ENCODE measurements at regions not wholly inside any gene's neighbourhood (a gene's known extent, or its start where the extent isn't known, plus 50 kb on each side); places are given as distances from the start of the nearest gene placed in this dataset.

GRCh38 chr17:77617516-77617915, 341.0 kb upstream of the TNRC6C start:
- Histone ChIP-seq H3K4me1 (ENCODE audit: insufficient read depth, low read length) (peaks cover 17% of the 10 kb centered on the region), H3K36me3 (ENCODE audit: low read depth, low read length) (no peaks in the 10 kb centered on the region), H4K20me1 (ENCODE audit: low read length) (no peaks in the 10 kb centered on the region), H3K27ac (ENCODE audit: low read length) (no peak overlapping the region), H3F3A (ENCODE audit: low read length, unreplicated experiment) (no peaks in the 10 kb centered on the region), H3K9me2 (replicated peaks; ENCODE audit: low read length) (no peaks in the 10 kb centered on the region), H3K4me2 (ENCODE audit: low read length) (no peak overlapping the region), H3K4me3 (ENCODE audit: low read length) (no peak overlapping the region), H2AFZ (ENCODE audit: low read length) (no peak overlapping the region), H3K79me2 (ENCODE audit: low read length) (no peaks in the 10 kb centered on the region), H3K9me3 (ENCODE audit: low read length) (no peaks in the 10 kb centered on the region), H3K27me3 (ENCODE audit: low read length) (peaks cover 14% of the 10 kb centered on the region), H3K9ac (ENCODE audit: low read length) (no peak overlapping the region)
- no peak for DNase-seq
- POLR2A ChIA-PET (ENCODE audit: unreplicated experiment) = no interaction called here
- no TSS peak for BruUV-seq (replicated peaks)
- CTCF ChIA-PET = no interaction called here
- ATAC-seq = no peak
- no peak for TF ChIP-seq CTCF (conservative IDR thresholded peaks at IDR 0.05; ENCODE audit: low read depth, low read length)
- no peak for TF ChIP-seq EZH2phosphoT487 (IDR thresholded peaks at IDR 0.05; ENCODE audit: borderline replicate concordance, low read length)
- intact Hi-C loops (cut with micrococcal nuclease) = no loop called here

GRCh38 chr17:77618173-77618572, 340.3 kb upstream of the TNRC6C start:
- DNase-seq (no peak), ATAC-seq (no peak)
- intact Hi-C loops (cut with micrococcal nuclease) = no loop called here
- no peaks in the 10 kb centered on the region for H3K36me3 ChIP-seq (ENCODE audit: low read depth, low read length)
- TF ChIP-seq EZH2 (IDR thresholded peaks at IDR 0.05; ENCODE audit: low read length, unreplicated experiment) = no peak
- no peak for TF ChIP-seq EZH2phosphoT487 (IDR thresholded peaks at IDR 0.05; ENCODE audit: borderline replicate concordance, low read length)
- no peak for TF ChIP-seq CTCF (conservative IDR thresholded peaks at IDR 0.05; ENCODE audit: low read depth, low read length)
- H3F3A ChIP-seq (ENCODE audit: low read length, unreplicated experiment) = no peaks in the 10 kb centered on the region
- no peak overlapping the region for H3K27ac ChIP-seq (ENCODE audit: low read length)
- H3K4me1 ChIP-seq (ENCODE audit: insufficient read depth, low read length) = peaks cover 24% of the 10 kb centered on the region
- POLR2A ChIA-PET (ENCODE audit: unreplicated experiment) = no interaction called here
- H3K27me3 ChIP-seq (ENCODE audit: low read length) = peaks cover 8% of the 10 kb centered on the region
- H2AFZ ChIP-seq (ENCODE audit: low read length) = no peak overlapping the region
- no peak overlapping the region for H3K9ac ChIP-seq (ENCODE audit: low read length)
- CTCF ChIA-PET = no interaction called here
- BruUV-seq (replicated peaks) = no TSS peak
- H3K9me3 ChIP-seq (ENCODE audit: low read length) = no peaks in the 10 kb centered on the region
- H3K79me2 ChIP-seq (ENCODE audit: low read length) = no peaks in the 10 kb centered on the region
- H3K9me2 ChIP-seq (replicated peaks; ENCODE audit: low read length) = no peaks in the 10 kb centered on the region
- H4K20me1 ChIP-seq (ENCODE audit: low read length) = no peaks in the 10 kb centered on the region
- H3K4me2 ChIP-seq (ENCODE audit: low read length) = no peak overlapping the region
- no peak overlapping the region for H3K4me3 ChIP-seq (ENCODE audit: low read length)

- H3K79me2 ChIP-seq (ENCODE audit: low read length) = no peaks in the 10 kb centered on the region
- H3K4me1 ChIP-seq (ENCODE audit: insufficient read depth, low read length) = peaks cover 24% of the 10 kb centered on the region
- H3K27ac ChIP-seq (ENCODE audit: low read length) = no peak overlapping the region
- intact Hi-C loops (cut with micrococcal nuclease) = no loop called here
- no peak for DNase-seq
- TF ChIP-seq EZH2phosphoT487 (IDR thresholded peaks at IDR 0.05; ENCODE audit: borderline replicate concordance, low read length) (no peak), EZH2 (IDR thresholded peaks at IDR 0.05; ENCODE audit: low read length, unreplicated experiment) (no peak), CTCF (conservative IDR thresholded peaks at IDR 0.05; ENCODE audit: low read depth, low read length) (no peak)
- no TSS peak for BruUV-seq (replicated peaks)
- no peaks in the 10 kb centered on the region for H3K36me3 ChIP-seq (ENCODE audit: low read depth, low read length)
- no peak overlapping the region for H3K4me2 ChIP-seq (ENCODE audit: low read length)
- H4K20me1 ChIP-seq (ENCODE audit: low read length) = no peaks in the 10 kb centered on the region
- H3K9me3 ChIP-seq (ENCODE audit: low read length) = no peaks in the 10 kb centered on the region
- H3K9ac ChIP-seq (ENCODE audit: low read length) = no peak overlapping the region
- no peak for ATAC-seq
- H3F3A ChIP-seq (ENCODE audit: low read length, unreplicated experiment) = no peaks in the 10 kb centered on the region
- H2AFZ ChIP-seq (ENCODE audit: low read length) = no peak overlapping the region
- H3K4me3 ChIP-seq (ENCODE audit: low read length) = no peak overlapping the region
- CTCF ChIA-PET = no interaction called here
- H3K27me3 ChIP-seq (ENCODE audit: low read length) = peaks cover 2% of the 10 kb centered on the region
- no peaks in the 10 kb centered on the region for H3K9me2 ChIP-seq (replicated peaks; ENCODE audit: low read length)
- POLR2A ChIA-PET (ENCODE audit: unreplicated experiment) = no interaction called here
Observed at GRCh38 chr17:77618731-77619130, 339.8 kb upstream of the TNRC6C start.

All from PC-3 (cell line).